Stimulated activated CD4-positive, alpha-beta T cell treated with anti-CD3 and anti-CD28 coated beads, Interleukin-12 subunit alpha, Interleukin-12 subunit beta, amount 100 ng/mL, for 48 hours (primary cell): ENCODE measurements at regions not wholly inside any gene's neighbourhood (a gene's known extent, or its start where the extent isn't known, plus 50 kb on each side); places are given as distances from the start of the nearest gene placed in this dataset.

ENCODE experiments used
- DNase-seq, 3 donors: peaks; one replicate each; pipeline ENCODE4 v3.0.0-alpha.2; 2020; ENCODE audit warnings: low read depth in 2 of 3, low spot score in 1 of 3

DNA sequence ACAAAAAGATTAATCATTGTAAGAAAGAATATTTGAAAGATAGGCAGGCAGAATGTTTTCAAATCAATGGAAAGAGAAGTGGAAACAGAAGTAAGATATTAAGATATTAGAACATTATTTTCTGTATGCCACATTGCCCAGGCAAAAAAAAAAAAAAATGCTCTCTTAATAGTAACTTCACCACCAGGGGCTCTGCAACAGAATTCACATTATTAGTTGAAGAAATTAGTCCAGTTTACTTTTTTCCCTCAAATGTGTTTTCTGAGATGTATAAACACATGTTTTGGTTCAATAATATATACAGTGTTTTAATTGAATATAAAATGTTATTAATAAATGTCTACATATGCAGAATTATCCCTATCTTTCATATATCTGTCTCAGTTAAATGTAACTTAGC, 78.0 kb upstream of the ADAD1 start:
- no peak for DNase-seq

DNA sequence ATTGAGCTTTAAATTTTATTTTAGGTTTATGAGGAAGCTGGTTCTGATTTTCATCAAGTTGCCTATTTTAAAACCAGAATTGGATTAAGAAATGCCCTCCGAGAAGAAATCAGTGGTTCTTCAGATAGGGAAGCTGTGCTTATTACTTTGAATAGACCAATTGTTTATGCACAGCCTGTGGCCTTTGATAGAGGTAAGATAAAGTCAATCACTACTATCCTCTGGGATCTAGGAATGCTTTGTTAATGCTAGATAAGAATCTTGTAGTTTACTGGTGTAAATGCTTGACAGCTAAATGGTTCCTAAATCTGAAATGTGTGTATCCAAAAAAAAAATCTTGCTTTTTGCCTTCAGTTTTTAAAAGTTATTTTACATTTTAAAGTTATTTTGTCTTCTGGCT, 73.0 kb upstream of the ADAD1 start:
- no peak for DNase-seq

DNA sequence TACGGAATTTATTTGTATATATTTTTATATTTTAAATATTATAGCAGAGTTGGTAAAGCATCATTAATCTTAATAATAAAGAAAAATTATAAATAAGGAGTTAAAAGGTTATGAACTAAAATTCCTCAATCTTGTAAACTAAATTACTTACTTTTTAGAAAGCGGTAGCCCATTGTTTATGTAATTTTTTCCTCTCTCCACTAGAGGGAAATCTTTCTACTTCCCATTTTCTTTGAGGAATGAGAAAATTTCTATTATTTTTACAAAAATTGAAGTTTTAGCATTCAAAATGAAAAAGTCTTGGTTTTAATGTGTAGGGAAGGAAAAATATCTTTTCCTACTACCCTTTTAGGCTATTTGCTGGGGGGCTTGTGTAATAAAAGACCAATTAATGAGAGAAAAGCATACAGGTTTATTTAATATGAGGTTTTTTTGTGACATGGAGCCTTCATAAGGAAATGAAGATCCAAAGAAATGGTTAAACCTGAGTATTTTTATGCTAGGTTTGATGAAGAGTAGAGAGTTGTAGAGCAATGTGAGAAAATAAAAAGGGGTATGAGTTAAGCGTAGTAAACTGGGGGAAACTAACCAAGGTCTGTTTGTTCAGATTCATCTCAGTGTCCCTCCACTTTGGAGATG, 68.7 kb upstream of the ADAD1 start:
- DNase-seq = no peak

DNA sequence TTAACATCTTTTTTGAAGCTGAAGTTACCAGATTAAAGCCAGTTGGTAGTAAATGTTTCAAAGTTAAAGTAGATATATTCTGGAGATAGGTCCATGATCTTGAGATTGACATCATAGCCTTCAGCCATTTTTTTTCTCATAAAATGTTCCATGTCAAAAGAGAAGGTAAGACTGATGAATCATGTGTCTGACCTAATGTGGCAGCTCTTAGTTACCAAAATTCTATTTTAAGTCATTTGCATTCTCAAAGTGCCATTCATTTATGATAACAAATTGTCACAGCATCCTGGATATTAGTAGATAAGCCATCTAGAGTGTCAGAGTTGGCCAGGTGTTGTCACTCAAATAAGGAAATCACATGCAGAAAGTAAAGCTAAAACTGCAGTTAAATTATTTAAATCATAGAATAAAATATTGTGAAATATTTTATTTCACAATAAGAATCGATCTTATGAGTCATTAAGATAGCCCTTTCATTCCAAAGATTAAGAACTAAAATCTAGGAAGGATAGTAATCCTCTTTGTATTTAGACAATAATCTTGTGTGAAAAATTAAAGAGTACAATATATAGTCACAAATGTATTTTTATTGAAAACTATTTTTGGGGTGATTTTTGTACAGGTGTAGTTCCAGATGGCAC, 65.7 kb upstream of the ADAD1 start:
- no peak for DNase-seq

DNA sequence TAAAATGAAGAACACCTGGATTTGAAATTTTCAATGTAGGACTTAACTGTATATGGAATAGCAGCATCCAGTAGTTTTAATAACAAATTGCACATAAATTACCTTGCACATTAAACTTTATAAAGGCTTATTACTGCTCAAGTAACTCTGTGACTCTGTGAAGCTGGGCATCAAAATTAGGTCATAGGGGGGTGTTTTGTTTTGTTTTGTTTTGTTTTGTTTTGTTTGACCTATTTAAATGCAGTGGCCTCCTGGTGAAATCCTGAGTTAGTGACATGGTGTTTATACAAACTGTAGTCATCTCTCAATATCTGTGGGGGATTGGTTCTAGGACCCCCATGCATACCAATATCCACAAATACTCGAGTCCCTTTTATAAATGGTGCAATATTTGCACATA, 51.9 kb upstream of the ADAD1 start:
- DNase-seq = no peak

DNA sequence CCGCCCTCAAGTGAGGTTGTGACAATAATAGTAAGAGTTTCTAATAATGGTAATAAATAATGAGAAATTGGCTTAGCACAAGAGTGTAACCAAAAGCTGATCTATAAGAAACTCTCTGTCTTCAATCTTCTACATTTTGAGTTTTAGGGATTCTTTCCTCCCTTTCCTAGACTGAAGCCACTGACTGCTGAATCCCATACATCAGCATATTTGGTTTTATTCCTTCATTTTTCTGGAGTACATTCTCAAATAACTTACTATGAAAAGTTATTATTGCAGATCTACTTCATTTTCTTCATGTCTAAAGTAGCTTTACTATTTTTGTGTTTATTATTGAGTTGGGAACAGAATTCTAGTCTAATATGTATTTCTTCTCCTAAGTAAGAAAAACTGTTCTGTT, 49.9 kb upstream of the ADAD1 start:
- DNase-seq = no peak
